Right lobe of liver (tissue), 6 donors: ENCODE measurements at regions not wholly inside any gene's neighbourhood (a gene's known extent, or its start where the extent isn't known, plus 50 kb on each side); places are given as distances from the start of the nearest gene placed in this dataset.
A peak's percentile ranks its signal among the peaks of the same experiment; 100 is the strongest.

Experiments
- ATAC-seq, 4 donors: fragments of 200-7000 bp; cut with Tn5 transposase; one replicate each; pipeline ENCODE4 v1.9.1; 2020; ENCODE audit warnings: mild to moderate bottlenecking in 4 of 4, moderate library complexity in 4 of 4
- DNase-seq, 3 donors: peaks; one replicate each; pipeline ENCODE4 v3.0.0-alpha.2; 2020
- H3K27ac ChIP-seq, 3 donors: fragments of 200-600 bp; one replicate each; pipeline ENCODE4 v1.8.0; 2022
- H3K27me3 ChIP-seq, 2 donors: fragments of 200-600 bp; one replicate each; pipeline ENCODE4 v1.8.0; 2022
- H3K36me3 ChIP-seq, 4 donors: fragments of 200-600 bp; sonication (generic) in 1 of 4; one replicate each; pipeline versions ENCODE4 v1.5.1 to v1.8.0; 2017 to 2022; ENCODE audit warnings: control low read depth in 1 of 4
- H3K4me1 ChIP-seq, 4 donors: fragments of 200-600 bp; sonication (generic) in 1 of 4; one replicate each; pipeline versions ENCODE4 v1.5.1 to v1.8.0; 2017 to 2022; ENCODE audit warnings: control low read depth in 1 of 4
- H3K4me3 ChIP-seq, 3 donors: fragments of 200-600 bp; one replicate each; pipeline ENCODE4 v1.8.0; 2022
- H3K9me3 ChIP-seq, 4 donors: fragments of 200-600 bp; sonication (generic) in 1 of 4; one replicate each; pipeline versions ENCODE4 v1.5.1 to v1.8.0; 2017 to 2022; ENCODE audit warnings: control low read depth in 1 of 4
- CTCF ChIP-seq, 4 donors: fragments of 200-600 bp in 3 of 4; fragments of 450-650 bp in 1 of 4; IDR thresholded peaks; one replicate each; pipeline versions ENCODE4 v1.5.1 to v1.8.0; 2016 to 2022; ENCODE audit warnings: antibody characterized with exemption in 4 of 4, mild to moderate bottlenecking in 2 of 4
- POLR2A ChIP-seq: fragments of 450-650 bp; IDR thresholded peaks from one replicate; pipeline ENCODE4 v1.6.1; 2017; ENCODE audit warnings: antibody characterized with exemption, mild to moderate bottlenecking
- WGBS: methylation state at CpG from one replicate; pipeline ENCODE4 v1.1.6; 2018; ENCODE audit warnings: low coverage, low lambda C conversion rate; ENCODE audit not compliant: insufficient coverage; ENCODE audit errors: missing lambda C conversion rate; 5-methylcytosine and 5-hydroxymethylcytosine counted together
- intact Hi-C, 2 donors: fragments of 100-400 bp; cut with DNase I; formaldehyde crosslinking; loops; one replicate each; pipeline versions ENCODE4 v1.11.2 to v1.14.1; 2022
- donor health status: DM: no; HTN: yes; CAD: no.
- donor health status: DM: no; HTN: no; CAD: no.
- donor health status: DM: no; HTN: no; CAD: no.
- donor health status: DM: no; HTN: yes; CAD: no.
- donor health status: DM: no; HTN: yes; CAD: no.

- 92% methylated on average over 5 of the region's 6 CpGs for WGBS
- Histone ChIP-seq H3K36me3 (no peaks in the 10 kb centered on the region), H3K27me3 (no peaks in the 10 kb centered on the region), H3K27ac (no peak overlapping the region), H3K4me1 (peaks cover 0 to 3% (median 0%) of the 10 kb centered on the region in 4 donors), H3K9me3 (no peaks in the 10 kb centered on the region), H3K4me3 (no peak overlapping the region)
- TF ChIP-seq CTCF (IDR thresholded peaks at IDR 0.05) (no peak), POLR2A (no peak)
- intact Hi-C loops: no loop called here
- ATAC-seq (no peak), DNase-seq (no peak)
These were observed 160.9 kb downstream of the CD83 start for GRCh38 chr6:14278446-14278845.

- ATAC-seq: no peak
- TF ChIP-seq POLR2A: no peak
- TF ChIP-seq CTCF (IDR thresholded peaks at IDR 0.05): no peak
- WGBS: 77% methylated on average over 4 of the region's 4 CpGs
- Histone ChIP-seq H3K36me3 (no peaks in the 10 kb centered on the region), H3K27me3 (no peaks in the 10 kb centered on the region), H3K9me3 (no peaks in the 10 kb centered on the region), H3K27ac (no peak overlapping the region), H3K4me1 (peaks cover 0 to 10% (median 0%) of the 10 kb centered on the region in 4 donors), H3K4me3 (no peak overlapping the region)
- no peak for DNase-seq
- intact Hi-C loops: no loop called here
These were observed 162.5 kb downstream of the CD83 start for GRCh38 chr6:14280006-14280510.

- Histone ChIP-seq H3K4me1 (peaks cover 0 to 10% (median 0%) of the 10 kb centered on the region in 4 donors), H3K9me3 (no peaks in the 10 kb centered on the region), H3K27me3 (no peaks in the 10 kb centered on the region), H3K36me3 (no peaks in the 10 kb centered on the region), H3K27ac (no peak overlapping the region), H3K4me3 (no peak overlapping the region)
- intact Hi-C loops: no loop called here
- ATAC-seq (no peak), DNase-seq (no peak)
- peak in 1 of 4 donors; percentile 17 for TF ChIP-seq CTCF (IDR thresholded peaks at IDR 0.05)
- TF ChIP-seq POLR2A: no peak
- 89% methylated on average over 9 of the region's 17 CpGs for WGBS
These were observed 163.3 kb downstream of the CD83 start for GRCh38 chr6:14280766-14281293.

- 92% methylated on average over 16 of the region's 25 CpGs for whole genome bisulfite sequencing
- Histone ChIP-seq H3K27ac (no peak overlapping the region), H3K27me3 (no peaks in the 10 kb centered on the region), H3K9me3 (no peaks in the 10 kb centered on the region), H3K36me3 (no peaks in the 10 kb centered on the region), H3K4me3 (no peak overlapping the region), H3K4me1 (peaks cover 0 to 10% (median 0%) of the 10 kb centered on the region in 4 donors)
- ATAC-seq (no peak), DNase-seq (no peak)
- TF ChIP-seq CTCF (IDR thresholded peaks at IDR 0.05) (no peak), POLR2A (no peak)
- intact Hi-C loops: no loop called here
These were observed 164.5 kb downstream of the CD83 start for GRCh38 chr6:14281811-14282660.
